ENCODE measurements at regions not wholly inside any gene's neighbourhood (a gene's known extent, or its start where the extent isn't known, plus 50 kb on each side); places are given as distances from the start of the nearest gene placed in this dataset.

DNA sequence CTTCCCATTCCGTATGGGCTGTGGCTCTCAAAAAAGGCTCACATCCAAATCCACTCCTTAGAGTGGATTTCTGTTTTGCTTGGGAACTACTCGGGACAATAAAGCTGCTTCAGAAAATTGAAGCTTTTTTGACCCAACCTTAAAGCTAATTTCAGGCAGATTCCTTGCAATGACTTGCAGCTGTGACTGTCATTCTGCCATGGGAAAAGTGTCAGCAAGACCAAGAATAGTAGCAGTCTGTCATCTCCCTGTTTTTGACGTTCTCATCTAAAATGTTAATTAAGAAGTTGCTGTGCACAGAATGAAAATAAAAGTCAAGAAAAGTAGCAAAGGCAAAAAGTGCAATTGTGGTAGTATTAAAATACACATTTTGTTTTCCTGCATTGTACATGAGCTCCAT, 304.7 kb downstream of the COG6 start:
- BruUV-seq (replicated peaks): no TSS peak
- TF ChIP-seq, protein P1, sequence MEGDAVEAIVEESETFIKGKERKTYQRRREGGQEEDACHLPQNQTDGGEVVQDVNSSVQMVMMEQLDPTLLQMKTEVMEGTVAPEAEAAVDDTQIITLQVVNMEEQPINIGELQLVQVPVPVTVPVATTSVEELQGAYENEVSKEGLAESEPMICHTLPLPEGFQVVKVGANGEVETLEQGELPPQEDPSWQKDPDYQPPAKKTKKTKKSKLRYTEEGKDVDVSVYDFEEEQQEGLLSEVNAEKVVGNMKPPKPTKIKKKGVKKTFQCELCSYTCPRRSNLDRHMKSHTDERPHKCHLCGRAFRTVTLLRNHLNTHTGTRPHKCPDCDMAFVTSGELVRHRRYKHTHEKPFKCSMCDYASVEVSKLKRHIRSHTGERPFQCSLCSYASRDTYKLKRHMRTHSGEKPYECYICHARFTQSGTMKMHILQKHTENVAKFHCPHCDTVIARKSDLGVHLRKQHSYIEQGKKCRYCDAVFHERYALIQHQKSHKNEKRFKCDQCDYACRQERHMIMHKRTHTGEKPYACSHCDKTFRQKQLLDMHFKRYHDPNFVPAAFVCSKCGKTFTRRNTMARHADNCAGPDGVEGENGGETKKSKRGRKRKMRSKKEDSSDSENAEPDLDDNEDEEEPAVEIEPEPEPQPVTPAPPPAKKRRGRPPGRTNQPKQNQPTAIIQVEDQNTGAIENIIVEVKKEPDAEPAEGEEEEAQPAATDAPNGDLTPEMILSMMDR (IDR thresholded peaks at IDR 0.05; ENCODE audit: unreplicated experiment): no peak
- Mint-ChIP-seq H3K9me3 (ENCODE audit: low read depth, unreplicated experiment) (no peaks in the 10 kb centered on the region), H3K36me3 (ENCODE audit: insufficient read depth, unreplicated experiment) (no peaks in the 10 kb centered on the region), H3K4me3 (ENCODE audit: low read depth, unreplicated experiment) (no peak overlapping the region), H3K4me1 (ENCODE audit: low read depth, unreplicated experiment) (no peaks in the 10 kb centered on the region), H3K27me3 (ENCODE audit: unreplicated experiment) (no peaks in the 10 kb centered on the region), H3K27ac (ENCODE audit: unreplicated experiment) (no peak overlapping the region)
- CTCF ChIA-PET: no interaction called here
- no peak for DNase-seq
- intact Hi-C loops (cut with micrococcal nuclease; ENCODE audit: unreplicated experiment): no loop called here

DNA sequence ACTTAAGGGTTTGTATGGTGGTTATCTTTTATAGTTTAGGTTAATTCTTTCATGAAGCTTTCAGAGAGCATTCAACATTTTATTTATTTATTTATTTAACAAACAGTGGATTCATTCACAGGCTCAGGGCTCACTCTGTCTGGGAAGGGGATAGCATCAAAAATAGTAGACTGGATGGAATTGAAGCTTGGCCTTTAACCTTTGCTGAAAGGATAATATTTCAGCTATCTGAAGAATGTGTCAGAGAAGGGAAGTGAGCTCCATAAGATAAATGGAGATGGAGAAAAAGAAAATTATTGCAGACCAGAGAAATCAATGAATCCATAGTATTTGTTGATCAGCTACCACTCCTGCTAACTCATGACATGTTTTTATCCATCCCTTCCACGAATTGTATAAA, 305.6 kb downstream of the COG6 start:
- TF ChIP-seq, protein P1 (IDR thresholded peaks at IDR 0.05; ENCODE audit: unreplicated experiment): no peak
- intact Hi-C loops (cut with micrococcal nuclease; ENCODE audit: unreplicated experiment): no loop called here
- CTCF ChIA-PET: no interaction called here

DNA sequence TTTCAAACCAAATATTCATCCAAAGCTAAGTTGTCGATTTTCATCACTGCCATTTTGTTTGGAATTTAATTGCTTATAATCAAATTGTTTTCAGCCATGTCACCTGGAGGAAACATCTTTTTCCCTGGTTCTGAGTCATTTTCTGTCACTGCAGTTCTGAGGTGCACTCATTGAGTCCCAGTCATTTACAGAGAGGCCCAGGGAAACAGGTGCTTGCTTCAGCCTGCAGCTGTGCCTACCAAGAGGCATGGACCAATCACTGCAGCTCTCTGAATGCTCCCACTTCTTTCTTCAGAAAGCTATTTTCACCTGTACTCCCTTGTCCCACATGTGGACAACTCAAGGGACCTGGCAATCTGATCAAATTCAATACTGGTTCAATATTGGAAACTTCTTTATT, 308.1 kb downstream of the COG6 start:
- Mint-ChIP-seq H3K27me3 (ENCODE audit: unreplicated experiment) (no peaks in the 10 kb centered on the region), H3K4me1 (ENCODE audit: low read depth, unreplicated experiment) (peaks cover 24% of the 10 kb centered on the region), H3K27ac (ENCODE audit: unreplicated experiment) (no peak overlapping the region), H3K36me3 (ENCODE audit: insufficient read depth, unreplicated experiment) (no peaks in the 10 kb centered on the region), H3K9me3 (ENCODE audit: low read depth, unreplicated experiment) (no peaks in the 10 kb centered on the region), H3K4me3 (ENCODE audit: low read depth, unreplicated experiment) (no peak overlapping the region)
- no peak for DNase-seq
- CTCF ChIA-PET: no interaction called here
- no TSS peak for BruUV-seq (replicated peaks)
- intact Hi-C loops (cut with micrococcal nuclease; ENCODE audit: unreplicated experiment): no loop called here
- TF ChIP-seq, protein P1 (IDR thresholded peaks at IDR 0.05; ENCODE audit: unreplicated experiment): no peak

More for the DNA sequence above, 305.6 kb downstream of the COG6 start:
- Mint-ChIP-seq H3K27me3 (ENCODE audit: unreplicated experiment) (no peaks in the 10 kb centered on the region), H3K27ac (ENCODE audit: unreplicated experiment) (no peak overlapping the region), H3K4me1 (ENCODE audit: low read depth, unreplicated experiment) (no peaks in the 10 kb centered on the region), H3K36me3 (ENCODE audit: insufficient read depth, unreplicated experiment) (no peaks in the 10 kb centered on the region), H3K9me3 (ENCODE audit: low read depth, unreplicated experiment) (no peaks in the 10 kb centered on the region), H3K4me3 (ENCODE audit: low read depth, unreplicated experiment) (no peak overlapping the region)
- DNase-seq: no peak
- no TSS peak for BruUV-seq (replicated peaks)

DNA sequence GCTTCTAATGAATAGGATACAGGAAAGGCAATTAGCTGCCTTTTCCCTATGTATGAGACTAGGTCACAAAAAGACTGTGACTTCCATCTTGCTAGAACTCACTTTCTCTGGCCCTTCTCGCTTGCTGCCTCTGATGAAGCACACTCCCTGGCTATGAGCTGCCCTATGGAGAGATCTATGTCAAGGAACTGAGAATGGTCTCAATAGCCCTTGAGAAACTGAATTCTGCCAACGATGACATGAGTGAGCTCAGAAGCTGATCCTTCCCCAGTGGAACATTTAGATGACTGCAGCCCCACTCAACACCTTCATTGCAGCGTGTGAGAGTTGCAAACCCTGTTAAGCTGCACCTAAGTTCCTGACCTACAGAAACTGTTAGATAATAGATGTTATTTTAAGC, 309.8 kb downstream of the COG6 start:
- TF ChIP-seq, protein P1 (IDR thresholded peaks at IDR 0.05; ENCODE audit: unreplicated experiment): no peak
- no peaks in the 10 kb centered on the region for H3K27me3 Mint-ChIP-seq (ENCODE audit: unreplicated experiment)
- H3K4me3 Mint-ChIP-seq (ENCODE audit: low read depth, unreplicated experiment): no peak overlapping the region
- H3K4me1 Mint-ChIP-seq (ENCODE audit: low read depth, unreplicated experiment): peaks cover 26% of the 10 kb centered on the region
- no peak overlapping the region for H3K27ac Mint-ChIP-seq (ENCODE audit: unreplicated experiment)
- BruUV-seq (replicated peaks): no TSS peak
- no peak for DNase-seq
- intact Hi-C loops (cut with micrococcal nuclease; ENCODE audit: unreplicated experiment): no loop called here
- CTCF ChIA-PET: no interaction called here
- no peaks in the 10 kb centered on the region for H3K36me3 Mint-ChIP-seq (ENCODE audit: insufficient read depth, unreplicated experiment)
- no peaks in the 10 kb centered on the region for H3K9me3 Mint-ChIP-seq (ENCODE audit: low read depth, unreplicated experiment)

Data from Calu3 (cell line).